ENCODE measurements at regions not wholly inside any gene's neighbourhood (a gene's known extent, or its start where the extent isn't known, plus 50 kb on each side); places are given as distances from the start of the nearest gene placed in this dataset.

DNA sequence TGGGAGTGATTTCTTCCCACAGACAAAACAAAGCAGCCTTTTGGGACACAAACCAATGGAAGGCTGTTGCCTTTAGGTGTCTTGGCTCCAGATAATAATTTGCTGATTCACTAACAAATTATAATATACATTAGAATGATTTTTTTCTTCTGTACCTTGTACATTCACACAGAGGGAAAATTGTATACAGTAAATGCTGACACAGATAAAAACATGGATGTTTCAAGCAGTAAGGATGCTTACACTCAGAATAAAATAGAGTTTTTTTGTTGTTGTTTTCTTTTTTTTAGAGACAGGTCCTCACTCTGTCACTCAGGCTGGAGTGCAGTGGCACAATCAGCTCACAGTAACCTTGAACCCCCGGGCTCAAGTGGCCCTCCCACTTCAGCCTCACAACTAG lies 109.2 kb upstream of the TRPC6 start:
- Histone ChIP-seq H2AFZ (ENCODE audit: insufficient read depth, low read length, poor library complexity) (no peak overlapping the region), H3K4ac (ENCODE audit: low read depth, low read length) (no peak overlapping the region), H3K18ac (ENCODE audit: low read length) (no peak overlapping the region), H3K36me3 (ENCODE audit: control insufficient read depth in 1 of 2, insufficient read depth in 2 of 2, low read length in 2 of 2) (no peaks in the 10 kb centered on the region), H3K4me3 (ENCODE audit: low read depth, low read length) (no peak overlapping the region), H2BK12ac (ENCODE audit: low read length) (no peak overlapping the region), H3K4me1 (ENCODE audit: control insufficient read depth in 1 of 2, insufficient read depth in 2 of 2, low read length in 2 of 2) (no peaks in the 10 kb centered on the region), H3K79me2 (ENCODE audit: control insufficient read depth, insufficient read depth, low read length, poor library complexity) (no peaks in the 10 kb centered on the region), H2BK120ac (ENCODE audit: insufficient read depth, low read length, poor library complexity) (no peak overlapping the region), H4K8ac (ENCODE audit: low read depth, low read length) (no peak overlapping the region), H3K23ac (ENCODE audit: low read length) (no peak overlapping the region), H2AK5ac (ENCODE audit: low read length) (no peak overlapping the region), H3K4me2 (ENCODE audit: low read length) (no peak overlapping the region), H4K91ac (ENCODE audit: low read depth, low read length) (no peak overlapping the region), H4K12ac (ENCODE audit: low read depth, low read length) (no peak overlapping the region), H3K27ac (ENCODE audit: low read depth, low read length) (no peak overlapping the region), H3K79me1 (ENCODE audit: low read length) (no peaks in the 10 kb centered on the region), H3K9me3 (ENCODE audit: insufficient read depth, low read depth, low read length) (no peaks in the 10 kb centered on the region), H3K9ac (ENCODE audit: low read length) (no peak overlapping the region), H2BK5ac (ENCODE audit: low read depth, low read length, poor library complexity) (no peak overlapping the region), H3K14ac (ENCODE audit: low read length) (no peak overlapping the region), H3K27me3 (ENCODE audit: insufficient read depth, low read length) (no peaks in the 10 kb centered on the region)
- no CpG with 5 or more reads among the region's 1 CpG for WGBS (ENCODE audit: extremely low coverage, insufficient coverage, insufficient read length)
- no peak for DNase-seq

DNA sequence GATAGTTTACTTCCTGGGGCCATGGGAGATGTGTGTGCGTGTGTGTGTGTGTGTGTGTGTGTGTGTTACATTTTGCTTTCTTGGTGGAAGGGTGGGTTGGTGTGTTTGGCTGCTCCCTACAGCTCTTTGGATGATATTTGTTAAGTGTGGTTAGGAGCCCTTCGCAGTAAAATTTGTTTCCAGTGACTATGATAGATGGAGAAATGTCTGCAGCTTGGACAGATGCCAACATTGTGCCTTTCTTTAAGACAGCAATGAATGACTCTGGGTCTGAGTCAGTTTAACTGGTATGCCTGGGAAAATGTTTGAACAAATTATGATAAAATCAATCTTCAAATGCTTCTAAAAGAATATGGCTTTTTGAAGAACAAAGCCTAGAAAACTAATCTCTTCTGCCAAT lies 102.7 kb upstream of the TRPC6 start:
- Histone ChIP-seq H4K8ac (ENCODE audit: low read depth, low read length) (no peak overlapping the region), H3K36me3 (ENCODE audit: control insufficient read depth in 1 of 2, insufficient read depth in 2 of 2, low read length in 2 of 2) (no peaks in the 10 kb centered on the region), H3K18ac (ENCODE audit: low read length) (no peak overlapping the region), H3K9ac (ENCODE audit: low read length) (no peak overlapping the region), H2BK12ac (ENCODE audit: low read length) (no peak overlapping the region), H2BK5ac (ENCODE audit: low read depth, low read length, poor library complexity) (no peak overlapping the region), H2AK5ac (ENCODE audit: low read length) (no peak overlapping the region), H2BK120ac (ENCODE audit: insufficient read depth, low read length, poor library complexity) (no peak overlapping the region), H3K79me1 (ENCODE audit: low read length) (no peaks in the 10 kb centered on the region), H3K79me2 (ENCODE audit: control insufficient read depth, insufficient read depth, low read length, poor library complexity) (no peaks in the 10 kb centered on the region), H3K4me2 (ENCODE audit: low read length) (no peak overlapping the region), H4K91ac (ENCODE audit: low read depth, low read length) (no peak overlapping the region), H3K27ac (ENCODE audit: low read depth, low read length) (no peak overlapping the region), H3K4me1 (ENCODE audit: control insufficient read depth in 1 of 2, insufficient read depth in 2 of 2, low read length in 2 of 2) (no peaks in the 10 kb centered on the region), H3K4me3 (ENCODE audit: low read depth, low read length) (no peak overlapping the region), H3K14ac (ENCODE audit: low read length) (no peak overlapping the region), H2AFZ (ENCODE audit: insufficient read depth, low read length, poor library complexity) (no peak overlapping the region), H3K23ac (ENCODE audit: low read length) (no peak overlapping the region), H3K27me3 (ENCODE audit: insufficient read depth, low read length) (no peaks in the 10 kb centered on the region), H3K9me3 (ENCODE audit: insufficient read depth, low read depth, low read length) (peaks cover 2% of the 10 kb centered on the region), H3K4ac (ENCODE audit: low read depth, low read length) (no peak overlapping the region), H4K12ac (ENCODE audit: low read depth, low read length) (no peak overlapping the region)
- DNase-seq = peak; percentile 50 to 80
- no CpG with 5 or more reads among the region's 2 CpGs for whole genome bisulfite sequencing (ENCODE audit: extremely low coverage, insufficient coverage, insufficient read length)

DNA sequence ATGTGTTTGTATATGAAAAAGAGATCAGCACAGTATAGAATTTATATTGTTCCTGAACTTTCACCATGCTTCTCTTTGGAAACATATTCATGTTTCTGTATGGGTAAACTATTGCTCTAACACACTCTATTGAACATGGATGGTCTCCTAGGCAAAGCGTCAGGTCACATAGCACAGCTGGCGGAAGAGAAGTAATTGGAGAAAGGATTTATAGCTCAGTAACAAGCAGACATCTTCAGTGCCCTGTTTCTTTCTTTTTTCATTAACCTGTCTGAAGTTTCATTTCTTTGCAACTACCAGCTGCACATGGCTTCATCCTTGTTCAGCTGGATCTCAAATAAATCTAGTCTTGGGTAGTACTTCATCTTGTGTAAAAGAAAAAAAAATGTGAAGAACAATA lies 84.4 kb upstream of the TRPC6 start:
- Histone ChIP-seq H3K4me2 (ENCODE audit: low read length) (no peak overlapping the region), H2AK5ac (ENCODE audit: low read length) (no peak overlapping the region), H2BK12ac (ENCODE audit: low read length) (no peak overlapping the region), H3K36me3 (ENCODE audit: control insufficient read depth in 1 of 2, insufficient read depth in 2 of 2, low read length in 2 of 2) (no peaks in the 10 kb centered on the region), H3K18ac (ENCODE audit: low read length) (no peak overlapping the region), H3K4me1 (ENCODE audit: control insufficient read depth in 1 of 2, insufficient read depth in 2 of 2, low read length in 2 of 2) (no peaks in the 10 kb centered on the region), H3K27ac (ENCODE audit: low read depth, low read length) (no peak overlapping the region), H4K91ac (ENCODE audit: low read depth, low read length) (no peak overlapping the region), H4K12ac (ENCODE audit: low read depth, low read length) (no peak overlapping the region), H3K23ac (ENCODE audit: low read length) (no peak overlapping the region), H3K9ac (ENCODE audit: low read length) (no peak overlapping the region), H2BK120ac (ENCODE audit: insufficient read depth, low read length, poor library complexity) (no peak overlapping the region), H3K79me2 (ENCODE audit: control insufficient read depth, insufficient read depth, low read length, poor library complexity) (no peaks in the 10 kb centered on the region), H2AFZ (ENCODE audit: insufficient read depth, low read length, poor library complexity) (no peak overlapping the region), H3K9me3 (ENCODE audit: insufficient read depth, low read depth, low read length) (peaks cover 1% of the 10 kb centered on the region), H3K27me3 (ENCODE audit: insufficient read depth, low read length) (no peaks in the 10 kb centered on the region), H3K4ac (ENCODE audit: low read depth, low read length) (no peak overlapping the region), H3K4me3 (ENCODE audit: low read depth, low read length) (no peak overlapping the region), H4K8ac (ENCODE audit: low read depth, low read length) (no peak overlapping the region), H3K14ac (ENCODE audit: low read length) (no peak overlapping the region), H3K79me1 (ENCODE audit: low read length) (no peaks in the 10 kb centered on the region), H2BK5ac (ENCODE audit: low read depth, low read length, poor library complexity) (no peak overlapping the region)
- DNase-seq = no peak
- WGBS (ENCODE audit: extremely low coverage, insufficient coverage, insufficient read length) = no CpG with 5 or more reads among the region's 2 CpGs

DNA sequence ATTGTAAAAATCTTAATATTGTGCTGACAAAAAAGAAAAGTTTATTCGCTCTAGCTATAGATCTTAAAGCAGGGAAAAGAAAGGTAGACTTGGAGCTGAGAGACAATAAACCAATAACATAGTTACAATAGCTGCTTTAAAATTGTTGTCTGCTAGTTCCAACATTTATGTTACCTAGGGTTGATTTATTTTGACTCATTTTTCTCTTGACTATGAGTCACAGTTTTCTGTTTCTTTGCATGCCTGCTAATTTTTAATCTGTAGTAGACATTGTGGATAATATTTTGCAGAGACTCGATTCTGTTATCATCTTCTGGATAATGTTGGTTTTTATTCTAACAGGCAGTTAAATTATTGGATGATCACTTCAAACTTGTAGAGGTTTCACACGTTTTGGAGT lies 83.1 kb upstream of the TRPC6 start:
- H3K27ac ChIP-seq (ENCODE audit: low read depth, low read length) = no peak overlapping the region
- H3K9me3 ChIP-seq (ENCODE audit: insufficient read depth, low read depth, low read length) = peaks cover 1% of the 10 kb centered on the region
- WGBS (ENCODE audit: extremely low coverage, insufficient coverage, insufficient read length) = no CpG with 5 or more reads among the region's 3 CpGs
- no peak overlapping the region for H4K91ac ChIP-seq (ENCODE audit: low read depth, low read length)
- H3K18ac ChIP-seq (ENCODE audit: low read length) = no peak overlapping the region
- H2BK120ac ChIP-seq (ENCODE audit: insufficient read depth, low read length, poor library complexity) = no peak overlapping the region
- no peak for DNase-seq
- no peak overlapping the region for H2BK5ac ChIP-seq (ENCODE audit: low read depth, low read length, poor library complexity)
- no peak overlapping the region for H3K9ac ChIP-seq (ENCODE audit: low read length)
- no peak overlapping the region for H3K14ac ChIP-seq (ENCODE audit: low read length)
- H2AK5ac ChIP-seq (ENCODE audit: low read length) = no peak overlapping the region
- H3K79me2 ChIP-seq (ENCODE audit: control insufficient read depth, insufficient read depth, low read length, poor library complexity) = no peaks in the 10 kb centered on the region
- H2AFZ ChIP-seq (ENCODE audit: insufficient read depth, low read length, poor library complexity) = no peak overlapping the region
- H3K4me1 ChIP-seq (ENCODE audit: control insufficient read depth in 1 of 2, insufficient read depth in 2 of 2, low read length in 2 of 2) = no peaks in the 10 kb centered on the region
- H4K8ac ChIP-seq (ENCODE audit: low read depth, low read length) = no peak overlapping the region
- H3K27me3 ChIP-seq (ENCODE audit: insufficient read depth, low read length) = no peaks in the 10 kb centered on the region
- no peak overlapping the region for H3K23ac ChIP-seq (ENCODE audit: low read length)
- H3K4me2 ChIP-seq (ENCODE audit: low read length) = no peak overlapping the region
- H3K79me1 ChIP-seq (ENCODE audit: low read length) = no peaks in the 10 kb centered on the region
- no peak overlapping the region for H2BK12ac ChIP-seq (ENCODE audit: low read length)
- no peak overlapping the region for H4K12ac ChIP-seq (ENCODE audit: low read depth, low read length)
- H3K4ac ChIP-seq (ENCODE audit: low read depth, low read length) = no peak overlapping the region
- H3K4me3 ChIP-seq (ENCODE audit: low read depth, low read length) = no peak overlapping the region
- H3K36me3 ChIP-seq (ENCODE audit: control insufficient read depth in 1 of 2, insufficient read depth in 2 of 2, low read length in 2 of 2) = no peaks in the 10 kb centered on the region

Data from trophoblast cell (in vitro differentiated cells and primary cell).